AG04450 (cell line): ENCODE measurements at regions not wholly inside any gene's neighbourhood (a gene's known extent, or its start where the extent isn't known, plus 50 kb on each side); places are given as distances from the start of the nearest gene placed in this dataset.

Experiments used
- CTCF ChIA-PET: fragments of 300-600, 350-600 bp; formaldehyde crosslinking; extraction: SDS; loops from one replicate; lab custom pipeline; 2022; ENCODE audit warnings: antibody characterized with exemption, inconsistent platforms; lab: Charles Lee
- POLR2A ChIA-PET: fragments of 350-600 bp; formaldehyde crosslinking; extraction: SDS; loops from one replicate; lab custom pipeline; 2021; ENCODE audit warnings: antibody characterized with exemption, inconsistent platforms; lab: Yijun Ruan, JAX
- DNase-seq: peaks from one replicate; pipeline ENCODE4 v3.0.0-alpha.2; 2011; ENCODE audit warnings: low read depth, low spot score
- H3K27ac ChIP-seq: one replicate; pipeline ENCODE4 v1.5.1; 2012; ENCODE audit warnings: low read depth, low read length, control low read depth
- H3K27me3 ChIP-seq: one replicate; pipeline ENCODE4 v1.6.0; 2012; ENCODE audit warnings: low read length; ENCODE audit not compliant: control insufficient read depth, insufficient read depth
- H3K4me3 ChIP-seq: 2 replicates; pipeline ENCODE4 v1.5.1; 2011; ENCODE audit warnings: mild to moderate bottlenecking, low read depth, low read length, control low read depth
- H3K9me3 ChIP-seq: 2 replicates; pipeline ENCODE4 v1.5.1; 2012; ENCODE audit warnings: low read length; ENCODE audit not compliant: control insufficient read depth, insufficient read depth
- TF ChIP-seq, protein P1 (sequence below): IDR thresholded peaks from 2 replicates; pipeline ENCODE4 v1.5.1; 2011; ENCODE audit warnings: low read depth, low read length, control low read depth, inconsistent platforms

DNA sequence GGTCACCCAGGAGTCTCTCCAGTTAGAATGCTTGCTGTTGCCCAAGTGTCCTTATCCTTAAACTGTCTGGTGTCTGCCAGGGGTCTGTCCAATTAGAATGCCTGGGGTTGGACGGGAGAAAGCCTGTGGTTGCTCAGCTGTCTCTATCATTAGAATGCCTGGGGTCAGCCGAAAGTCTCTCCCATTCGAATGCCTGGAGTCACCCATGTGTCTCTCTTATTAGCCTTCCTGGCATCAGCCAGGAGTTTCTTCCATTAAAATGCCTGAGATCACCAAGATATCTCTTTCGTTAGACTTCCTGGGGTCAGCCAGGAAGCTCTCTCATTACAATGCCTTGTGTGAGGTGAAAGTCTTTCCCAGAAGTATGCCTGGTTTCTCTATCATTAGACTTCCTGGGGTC, 1521.0 kb downstream of the UQCRFS1 start:
- no peak overlapping the region for H3K27ac ChIP-seq
- POLR2A ChIA-PET = no interaction called here
- peaks cover 23% of the 10 kb centered on the region; the same call in 1 of the 2 replicates for H3K9me3 ChIP-seq
- CTCF ChIA-PET = no interaction called here
- TF ChIP-seq, protein P1, sequence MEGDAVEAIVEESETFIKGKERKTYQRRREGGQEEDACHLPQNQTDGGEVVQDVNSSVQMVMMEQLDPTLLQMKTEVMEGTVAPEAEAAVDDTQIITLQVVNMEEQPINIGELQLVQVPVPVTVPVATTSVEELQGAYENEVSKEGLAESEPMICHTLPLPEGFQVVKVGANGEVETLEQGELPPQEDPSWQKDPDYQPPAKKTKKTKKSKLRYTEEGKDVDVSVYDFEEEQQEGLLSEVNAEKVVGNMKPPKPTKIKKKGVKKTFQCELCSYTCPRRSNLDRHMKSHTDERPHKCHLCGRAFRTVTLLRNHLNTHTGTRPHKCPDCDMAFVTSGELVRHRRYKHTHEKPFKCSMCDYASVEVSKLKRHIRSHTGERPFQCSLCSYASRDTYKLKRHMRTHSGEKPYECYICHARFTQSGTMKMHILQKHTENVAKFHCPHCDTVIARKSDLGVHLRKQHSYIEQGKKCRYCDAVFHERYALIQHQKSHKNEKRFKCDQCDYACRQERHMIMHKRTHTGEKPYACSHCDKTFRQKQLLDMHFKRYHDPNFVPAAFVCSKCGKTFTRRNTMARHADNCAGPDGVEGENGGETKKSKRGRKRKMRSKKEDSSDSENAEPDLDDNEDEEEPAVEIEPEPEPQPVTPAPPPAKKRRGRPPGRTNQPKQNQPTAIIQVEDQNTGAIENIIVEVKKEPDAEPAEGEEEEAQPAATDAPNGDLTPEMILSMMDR = no peak
- DNase-seq = no peak
- H3K4me3 ChIP-seq = no peak overlapping the region
- H3K27me3 ChIP-seq = no peaks in the 10 kb centered on the region

DNA sequence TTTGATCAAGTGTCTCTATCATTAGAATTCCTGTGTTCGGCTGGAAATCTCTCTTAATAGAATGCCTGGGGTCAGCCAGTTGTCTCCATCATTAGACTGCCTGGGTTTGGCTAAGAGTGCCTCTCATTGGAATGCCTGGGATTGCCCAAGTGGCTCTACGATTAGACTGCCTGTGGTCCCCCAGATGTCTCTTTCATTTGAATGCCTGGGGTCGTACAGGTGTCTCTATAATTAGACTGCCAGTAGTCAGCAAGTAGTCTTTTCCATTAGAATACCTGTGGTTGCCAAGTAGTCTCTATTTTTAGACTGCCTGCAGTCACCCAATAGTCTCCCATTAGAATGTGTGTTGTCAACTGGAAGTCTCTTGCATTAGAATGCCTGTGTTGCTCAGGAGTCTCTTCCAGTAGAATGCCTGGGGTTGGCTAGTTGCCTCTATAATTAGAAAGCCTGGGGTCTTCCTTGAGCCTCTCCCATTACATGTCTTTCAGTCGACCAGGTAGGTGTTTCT, 1523.2 kb downstream of the UQCRFS1 start:
- H3K9me3 ChIP-seq = peaks cover 20% of the 10 kb centered on the region; the same call in 1 of the 2 replicates
- no peak overlapping the region for H3K4me3 ChIP-seq
- H3K27ac ChIP-seq = no peak overlapping the region
- POLR2A ChIA-PET = no interaction called here
- TF ChIP-seq, protein P1 = no peak
- DNase-seq = no peak
- no peaks in the 10 kb centered on the region for H3K27me3 ChIP-seq
- CTCF ChIA-PET = no interaction called here

DNA sequence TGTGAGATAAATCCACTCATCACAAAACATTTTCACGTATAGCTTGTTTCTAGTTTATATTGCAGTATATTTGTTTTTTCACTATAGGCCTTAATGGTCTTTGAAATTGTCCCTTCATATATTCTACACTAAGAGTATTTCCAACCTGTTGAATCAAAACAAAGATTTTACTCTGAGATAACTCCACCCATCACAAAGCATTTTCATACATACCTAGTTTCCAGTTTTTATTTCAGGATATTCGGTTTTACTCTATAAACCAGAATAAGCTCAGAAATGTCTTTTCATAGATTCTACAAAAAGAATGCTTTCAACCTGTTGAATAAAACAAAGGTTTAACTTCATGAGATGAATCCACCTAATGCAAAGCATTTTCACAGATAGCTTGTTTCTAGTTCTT, 1528.7 kb downstream of the UQCRFS1 start:
- DNase-seq = no peak
- H3K4me3 ChIP-seq = no peak overlapping the region
- H3K27me3 ChIP-seq = no peaks in the 10 kb centered on the region
- H3K9me3 ChIP-seq = peaks cover 9% of the 10 kb centered on the region; the same call in 1 of the 2 replicates
- TF ChIP-seq, protein P1 = no peak
- CTCF ChIA-PET = no interaction called here
- POLR2A ChIA-PET = no interaction called here
- H3K27ac ChIP-seq = no peak overlapping the region

DNA sequence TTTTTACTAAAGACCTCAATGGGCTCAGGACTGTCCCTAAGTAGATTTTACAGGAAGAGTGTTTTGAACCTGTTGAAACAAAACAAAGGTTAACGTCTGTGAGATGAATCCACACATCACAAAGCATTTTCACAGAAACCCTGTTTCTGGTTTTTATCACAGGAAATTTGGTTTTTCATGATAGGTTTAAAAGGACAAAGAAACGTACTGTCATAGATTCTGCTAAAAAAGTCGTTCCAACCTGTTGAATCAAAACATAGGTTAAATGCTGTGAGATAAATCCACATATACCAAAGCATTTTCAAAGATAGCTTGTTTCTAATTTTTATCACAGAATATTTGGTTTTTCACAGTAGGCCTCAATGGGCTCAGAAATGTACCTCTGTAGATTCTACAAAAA, 1531.0 kb downstream of the UQCRFS1 start:
- Histone ChIP-seq H3K4me3 (no peak overlapping the region), H3K27ac (no peak overlapping the region), H3K9me3 (peaks cover 11% of the 10 kb centered on the region; the same call in 1 of the 2 replicates), H3K27me3 (no peaks in the 10 kb centered on the region)
- CTCF ChIA-PET = no interaction called here
- TF ChIP-seq, protein P1 = no peak
- DNase-seq = no peak
- POLR2A ChIA-PET = no interaction called here

DNA sequence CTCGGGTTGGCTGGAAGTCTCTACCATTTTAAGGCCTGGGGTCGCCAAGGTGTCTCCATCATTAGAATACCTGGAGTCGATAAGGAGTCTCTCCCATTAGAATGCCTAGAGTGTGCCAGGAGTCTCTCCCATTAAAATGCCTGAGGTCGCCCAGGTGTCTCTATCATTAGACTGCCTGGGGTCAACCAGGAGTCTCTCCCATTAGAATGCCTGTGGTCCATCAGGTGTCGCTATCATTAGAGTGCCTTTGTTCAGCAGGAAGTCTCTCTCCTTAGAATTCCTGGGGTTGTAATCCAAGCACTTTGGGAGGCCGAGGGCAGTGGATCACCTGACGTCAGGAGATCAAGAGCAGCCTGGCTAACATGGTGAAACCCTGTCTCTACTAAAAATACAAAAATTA, 1533.0 kb downstream of the UQCRFS1 start:
- Histone ChIP-seq H3K27me3 (no peaks in the 10 kb centered on the region), H3K4me3 (no peak overlapping the region), H3K27ac (no peak overlapping the region), H3K9me3 (peaks cover 23% of the 10 kb centered on the region; the same call in 1 of the 2 replicates)
- ChIA-PET CTCF (no interaction called here), POLR2A (no interaction called here)
- no peak for DNase-seq
- TF ChIP-seq, protein P1 = no peak
